ENCODE measurements at regions not wholly inside any gene's neighbourhood (a gene's known extent, or its start where the extent isn't known, plus 50 kb on each side); places are given as distances from the start of the nearest gene placed in this dataset.

DNA sequence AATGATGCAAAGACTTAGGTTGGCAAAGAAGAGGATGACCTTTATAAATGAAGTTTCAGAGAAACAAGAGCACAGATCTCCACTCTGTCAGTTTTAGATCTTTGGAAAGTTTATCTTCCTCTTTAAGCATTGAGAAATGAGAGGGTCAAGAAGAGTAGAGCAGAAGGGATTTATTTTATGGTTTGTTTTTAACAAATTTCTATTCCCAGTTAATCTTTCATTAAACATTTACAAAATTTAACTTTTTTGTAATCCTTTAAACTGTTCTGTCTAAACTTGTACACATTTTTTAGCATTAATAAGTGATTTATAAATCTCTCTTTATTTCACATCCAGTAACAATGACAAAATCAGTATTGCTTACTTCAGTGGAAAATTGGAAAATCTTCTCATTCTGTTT, 875.0 kb upstream of the IGFBP7 start:
- in situ Hi-C loops (cut with MboI) (no loop called here), intact Hi-C loops (cut with micrococcal nuclease; ENCODE audit: unreplicated experiment) (no loop called here)
- RAD21 ChIA-PET (ENCODE audit: unreplicated experiment) = no interaction called here
- POLR2A ChIA-PET = no interaction called here
- CTCF ChIA-PET = no interaction called here
- no TSS peak for BruUV-seq (replicated peaks)
- DNase-seq (ENCODE audit: low read depth, low spot score) = no peak
- no peaks in the 10 kb centered on the region for H3K9me3 ChIP-seq (replicated peaks; ENCODE audit: control insufficient read depth, insufficient read depth, low read length)
- SMC1A ChIA-PET (ENCODE audit: uncharacterized antibody, unreplicated experiment) = interaction anchor here (1.5 kb wide), 1 partner anchor 11 kb away, joined by 3 read pairs; no protein-coding TSS in a partner anchor
- H3K36me3 ChIP-seq (ENCODE audit: control insufficient read depth in 2 of 2, insufficient read depth in 2 of 2, low read length in 1 of 2) = no peaks in the 10 kb centered on the region
- H3K4me3 ChIP-seq = no peak overlapping the region
- H3K9ac ChIP-seq (ENCODE audit: control insufficient read depth, insufficient read depth, low read length) = no peak overlapping the region
- no peak for FAIRE-seq
- no peak overlapping the region for H3K4me2 ChIP-seq (ENCODE audit: control insufficient read depth, insufficient read depth)
- no peaks in the 10 kb centered on the region for H3K27me3 ChIP-seq (replicated peaks in 1 of 2; ENCODE audit: control insufficient read depth in 2 of 2, insufficient read depth in 2 of 2, low read length in 1 of 2)
- H3K79me2 ChIP-seq (ENCODE audit: control insufficient read depth, insufficient read depth, low read length) = no peaks in the 10 kb centered on the region
- no peaks in the 10 kb centered on the region for H3K4me1 ChIP-seq (ENCODE audit: control insufficient read depth, insufficient read depth, low read length)
- H3K27ac ChIP-seq (ENCODE audit: control insufficient read depth, insufficient read depth) = no peak overlapping the region
- H4K20me1 ChIP-seq (ENCODE audit: control insufficient read depth, insufficient read depth) = no peaks in the 10 kb centered on the region
- no peak for ATAC-seq
- no peak overlapping the region for H2AFZ ChIP-seq (ENCODE audit: control insufficient read depth, low read depth, low read length)
- TF ChIP-seq, protein P1, sequence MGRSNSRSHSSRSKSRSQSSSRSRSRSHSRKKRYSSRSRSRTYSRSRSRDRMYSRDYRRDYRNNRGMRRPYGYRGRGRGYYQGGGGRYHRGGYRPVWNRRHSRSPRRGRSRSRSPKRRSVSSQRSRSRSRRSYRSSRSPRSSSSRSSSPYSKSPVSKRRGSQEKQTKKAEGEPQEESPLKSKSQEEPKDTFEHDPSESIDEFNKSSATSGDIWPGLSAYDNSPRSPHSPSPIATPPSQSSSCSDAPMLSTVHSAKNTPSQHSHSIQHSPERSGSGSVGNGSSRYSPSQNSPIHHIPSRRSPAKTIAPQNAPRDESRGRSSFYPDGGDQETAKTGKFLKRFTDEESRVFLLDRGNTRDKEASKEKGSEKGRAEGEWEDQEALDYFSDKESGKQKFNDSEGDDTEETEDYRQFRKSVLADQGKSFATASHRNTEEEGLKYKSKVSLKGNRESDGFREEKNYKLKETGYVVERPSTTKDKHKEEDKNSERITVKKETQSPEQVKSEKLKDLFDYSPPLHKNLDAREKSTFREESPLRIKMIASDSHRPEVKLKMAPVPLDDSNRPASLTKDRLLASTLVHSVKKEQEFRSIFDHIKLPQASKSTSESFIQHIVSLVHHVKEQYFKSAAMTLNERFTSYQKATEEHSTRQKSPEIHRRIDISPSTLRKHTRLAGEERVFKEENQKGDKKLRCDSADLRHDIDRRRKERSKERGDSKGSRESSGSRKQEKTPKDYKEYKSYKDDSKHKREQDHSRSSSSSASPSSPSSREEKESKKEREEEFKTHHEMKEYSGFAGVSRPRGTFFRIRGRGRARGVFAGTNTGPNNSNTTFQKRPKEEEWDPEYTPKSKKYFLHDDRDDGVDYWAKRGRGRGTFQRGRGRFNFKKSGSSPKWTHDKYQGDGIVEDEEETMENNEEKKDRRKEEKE (IDR thresholded peaks at IDR 0.05) = no peak
- TF ChIP-seq, protein P2, sequence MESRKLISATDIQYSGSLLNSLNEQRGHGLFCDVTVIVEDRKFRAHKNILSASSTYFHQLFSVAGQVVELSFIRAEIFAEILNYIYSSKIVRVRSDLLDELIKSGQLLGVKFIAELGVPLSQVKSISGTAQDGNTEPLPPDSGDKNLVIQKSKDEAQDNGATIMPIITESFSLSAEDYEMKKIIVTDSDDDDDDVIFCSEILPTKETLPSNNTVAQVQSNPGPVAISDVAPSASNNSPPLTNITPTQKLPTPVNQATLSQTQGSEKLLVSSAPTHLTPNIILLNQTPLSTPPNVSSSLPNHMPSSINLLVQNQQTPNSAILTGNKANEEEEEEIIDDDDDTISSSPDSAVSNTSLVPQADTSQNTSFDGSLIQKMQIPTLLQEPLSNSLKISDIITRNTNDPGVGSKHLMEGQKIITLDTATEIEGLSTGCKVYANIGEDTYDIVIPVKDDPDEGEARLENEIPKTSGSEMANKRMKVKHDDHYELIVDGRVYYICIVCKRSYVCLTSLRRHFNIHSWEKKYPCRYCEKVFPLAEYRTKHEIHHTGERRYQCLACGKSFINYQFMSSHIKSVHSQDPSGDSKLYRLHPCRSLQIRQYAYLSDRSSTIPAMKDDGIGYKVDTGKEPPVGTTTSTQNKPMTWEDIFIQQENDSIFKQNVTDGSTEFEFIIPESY (IDR thresholded peaks at IDR 0.05) = no peak
- TF ChIP-seq CHD4 (IDR thresholded peaks at IDR 0.05) (no peak), EGR1 (IDR thresholded peaks at IDR 0.05; ENCODE audit: borderline replicate concordance in 1 of 2, low read depth in 2 of 2, low read length in 2 of 2) (no peak), ZNF217 (IDR thresholded peaks at IDR 0.05) (no peak), SMARCA5 (IDR thresholded peaks at IDR 0.05) (no peak), IRF4 (IDR thresholded peaks at IDR 0.05; ENCODE audit: low read depth, low read length) (no peak), RUNX3 (IDR thresholded peaks at IDR 0.05; ENCODE audit: low read length) (no peak), SUPT20H (IDR thresholded peaks at IDR 0.05; ENCODE audit: borderline replicate concordance, control insufficient read depth, low read depth, low read length) (no peak), NFYA (IDR thresholded peaks at IDR 0.05; ENCODE audit: borderline replicate concordance, low read depth, low read length) (no peak), YBX1 (IDR thresholded peaks at IDR 0.05) (no peak)
- TF ChIP-seq, protein P3, sequence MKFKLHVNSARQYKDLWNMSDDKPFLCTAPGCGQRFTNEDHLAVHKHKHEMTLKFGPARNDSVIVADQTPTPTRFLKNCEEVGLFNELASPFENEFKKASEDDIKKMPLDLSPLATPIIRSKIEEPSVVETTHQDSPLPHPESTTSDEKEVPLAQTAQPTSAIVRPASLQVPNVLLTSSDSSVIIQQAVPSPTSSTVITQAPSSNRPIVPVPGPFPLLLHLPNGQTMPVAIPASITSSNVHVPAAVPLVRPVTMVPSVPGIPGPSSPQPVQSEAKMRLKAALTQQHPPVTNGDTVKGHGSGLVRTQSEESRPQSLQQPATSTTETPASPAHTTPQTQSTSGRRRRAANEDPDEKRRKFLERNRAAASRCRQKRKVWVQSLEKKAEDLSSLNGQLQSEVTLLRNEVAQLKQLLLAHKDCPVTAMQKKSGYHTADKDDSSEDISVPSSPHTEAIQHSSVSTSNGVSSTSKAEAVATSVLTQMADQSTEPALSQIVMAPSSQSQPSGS (IDR thresholded peaks at IDR 0.05; ENCODE audit: low read length) = no peak
- TF ChIP-seq, protein P4, sequence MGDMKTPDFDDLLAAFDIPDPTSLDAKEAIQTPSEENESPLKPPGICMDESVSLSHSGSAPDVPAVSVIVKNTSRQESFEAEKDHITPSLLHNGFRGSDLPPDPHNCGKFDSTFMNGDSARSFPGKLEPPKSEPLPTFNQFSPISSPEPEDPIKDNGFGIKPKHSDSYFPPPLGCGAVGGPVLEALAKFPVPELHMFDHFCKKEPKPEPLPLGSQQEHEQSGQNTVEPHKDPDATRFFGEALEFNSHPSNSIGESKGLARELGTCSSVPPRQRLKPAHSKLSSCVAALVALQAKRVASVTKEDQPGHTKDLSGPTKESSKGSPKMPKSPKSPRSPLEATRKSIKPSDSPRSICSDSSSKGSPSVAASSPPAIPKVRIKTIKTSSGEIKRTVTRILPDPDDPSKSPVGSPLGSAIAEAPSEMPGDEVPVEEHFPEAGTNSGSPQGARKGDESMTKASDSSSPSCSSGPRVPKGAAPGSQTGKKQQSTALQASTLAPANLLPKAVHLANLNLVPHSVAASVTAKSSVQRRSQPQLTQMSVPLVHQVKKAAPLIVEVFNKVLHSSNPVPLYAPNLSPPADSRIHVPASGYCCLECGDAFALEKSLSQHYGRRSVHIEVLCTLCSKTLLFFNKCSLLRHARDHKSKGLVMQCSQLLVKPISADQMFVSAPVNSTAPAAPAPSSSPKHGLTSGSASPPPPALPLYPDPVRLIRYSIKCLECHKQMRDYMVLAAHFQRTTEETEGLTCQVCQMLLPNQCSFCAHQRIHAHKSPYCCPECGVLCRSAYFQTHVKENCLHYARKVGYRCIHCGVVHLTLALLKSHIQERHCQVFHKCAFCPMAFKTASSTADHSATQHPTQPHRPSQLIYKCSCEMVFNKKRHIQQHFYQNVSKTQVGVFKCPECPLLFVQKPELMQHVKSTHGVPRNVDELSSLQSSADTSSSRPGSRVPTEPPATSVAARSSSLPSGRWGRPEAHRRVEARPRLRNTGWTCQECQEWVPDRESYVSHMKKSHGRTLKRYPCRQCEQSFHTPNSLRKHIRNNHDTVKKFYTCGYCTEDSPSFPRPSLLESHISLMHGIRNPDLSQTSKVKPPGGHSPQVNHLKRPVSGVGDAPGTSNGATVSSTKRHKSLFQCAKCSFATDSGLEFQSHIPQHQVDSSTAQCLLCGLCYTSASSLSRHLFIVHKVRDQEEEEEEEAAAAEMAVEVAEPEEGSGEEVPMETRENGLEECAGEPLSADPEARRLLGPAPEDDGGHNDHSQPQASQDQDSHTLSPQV (IDR thresholded peaks at IDR 0.05) = no peak
- TF ChIP-seq, protein P5, sequence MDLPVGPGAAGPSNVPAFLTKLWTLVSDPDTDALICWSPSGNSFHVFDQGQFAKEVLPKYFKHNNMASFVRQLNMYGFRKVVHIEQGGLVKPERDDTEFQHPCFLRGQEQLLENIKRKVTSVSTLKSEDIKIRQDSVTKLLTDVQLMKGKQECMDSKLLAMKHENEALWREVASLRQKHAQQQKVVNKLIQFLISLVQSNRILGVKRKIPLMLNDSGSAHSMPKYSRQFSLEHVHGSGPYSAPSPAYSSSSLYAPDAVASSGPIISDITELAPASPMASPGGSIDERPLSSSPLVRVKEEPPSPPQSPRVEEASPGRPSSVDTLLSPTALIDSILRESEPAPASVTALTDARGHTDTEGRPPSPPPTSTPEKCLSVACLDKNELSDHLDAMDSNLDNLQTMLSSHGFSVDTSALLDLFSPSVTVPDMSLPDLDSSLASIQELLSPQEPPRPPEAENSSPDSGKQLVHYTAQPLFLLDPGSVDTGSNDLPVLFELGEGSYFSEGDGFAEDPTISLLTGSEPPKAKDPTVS (IDR thresholded peaks at IDR 0.05; ENCODE audit: low read depth, low read length) = no peak

Data from GM12878 (cell line).